ENCODE measurements at regions not wholly inside any gene's neighbourhood (a gene's known extent, or its start where the extent isn't known, plus 50 kb on each side); places are given as distances from the start of the nearest gene placed in this dataset.

GRCh38 chr4:125551466-125551865 lies 236.7 kb downstream of the FAT4 start:
- Histone ChIP-seq H4K20me1 (ENCODE audit: control insufficient read depth, insufficient read depth, low read depth, low read length) (no peaks in the 10 kb centered on the region), H3K4me2 (ENCODE audit: low read length) (no peak overlapping the region), H3K79me2 (ENCODE audit: control insufficient read depth, low read length) (no peaks in the 10 kb centered on the region), H3F3A (ENCODE audit: control insufficient read depth, insufficient read depth) (no peaks in the 10 kb centered on the region), H3K9me3 (ENCODE audit: control insufficient read depth, insufficient read depth, low read length) (no peaks in the 10 kb centered on the region; the same call in 1 of the 2 replicates), H3K27me3 (ENCODE audit: control insufficient read depth, low read length) (no peaks in the 10 kb centered on the region), H3K36me3 (ENCODE audit: control insufficient read depth, low read length) (no peaks in the 10 kb centered on the region), H3K4me3 (ENCODE audit: low read length) (no peak overlapping the region), H3K4me1 (ENCODE audit: control insufficient read depth, low read length) (no peaks in the 10 kb centered on the region), H3K9me2 (replicated peaks; ENCODE audit: control insufficient read depth, low read length) (no peaks in the 10 kb centered on the region), H3K27ac (ENCODE audit: low read depth, low read length) (no peak overlapping the region)
- TF ChIP-seq CTCF (IDR thresholded peaks at IDR 0.05; ENCODE audit: low read depth, low read length, poor library complexity, severe bottlenecking) (no peak), EZH2phosphoT487 (IDR thresholded peaks at IDR 0.05; ENCODE audit: borderline replicate concordance, low read length) (no peak)

GRCh38 chr4:125551967-125552366 lies 237.2 kb downstream of the FAT4 start:
- Histone ChIP-seq H3K9me3 (ENCODE audit: control insufficient read depth, insufficient read depth, low read length) (no peaks in the 10 kb centered on the region), H3K27ac (ENCODE audit: low read depth, low read length) (no peak overlapping the region), H3K79me2 (ENCODE audit: control insufficient read depth, low read length) (no peaks in the 10 kb centered on the region), H3K4me2 (ENCODE audit: low read length) (no peak overlapping the region), H3K36me3 (ENCODE audit: control insufficient read depth, low read length) (no peaks in the 10 kb centered on the region), H3K27me3 (ENCODE audit: control insufficient read depth, low read length) (no peaks in the 10 kb centered on the region), H3K4me1 (ENCODE audit: control insufficient read depth, low read length) (no peaks in the 10 kb centered on the region), H3K4me3 (ENCODE audit: low read length) (no peak overlapping the region), H3F3A (ENCODE audit: control insufficient read depth, insufficient read depth) (no peaks in the 10 kb centered on the region), H3K9me2 (replicated peaks; ENCODE audit: control insufficient read depth, low read length) (no peaks in the 10 kb centered on the region), H4K20me1 (ENCODE audit: control insufficient read depth, insufficient read depth, low read depth, low read length) (no peaks in the 10 kb centered on the region)
- TF ChIP-seq EZH2phosphoT487 (IDR thresholded peaks at IDR 0.05; ENCODE audit: borderline replicate concordance, low read length) (no peak), CTCF (IDR thresholded peaks at IDR 0.05; ENCODE audit: low read depth, low read length, poor library complexity, severe bottlenecking) (no peak)

- no peaks in the 10 kb centered on the region for H3K27me3 ChIP-seq (ENCODE audit: control insufficient read depth, low read length)
- no peaks in the 10 kb centered on the region for H3K79me2 ChIP-seq (ENCODE audit: control insufficient read depth, low read length)
- no peaks in the 10 kb centered on the region for H3K9me3 ChIP-seq (ENCODE audit: control insufficient read depth, insufficient read depth, low read length)
- no peaks in the 10 kb centered on the region for H3F3A ChIP-seq (ENCODE audit: control insufficient read depth, insufficient read depth)
- no peaks in the 10 kb centered on the region for H3K9me2 ChIP-seq (replicated peaks; ENCODE audit: control insufficient read depth, low read length)
- no peak overlapping the region for H3K4me3 ChIP-seq (ENCODE audit: low read length)
- H3K27ac ChIP-seq (ENCODE audit: low read depth, low read length), result no peak overlapping the region
- no peak overlapping the region for H3K4me2 ChIP-seq (ENCODE audit: low read length)
- H3K4me1 ChIP-seq (ENCODE audit: control insufficient read depth, low read length), result no peaks in the 10 kb centered on the region
- TF ChIP-seq EZH2phosphoT487 (IDR thresholded peaks at IDR 0.05; ENCODE audit: borderline replicate concordance, low read length) (no peak), CTCF (IDR thresholded peaks at IDR 0.05; ENCODE audit: low read depth, low read length, poor library complexity, severe bottlenecking) (no peak)
- no peaks in the 10 kb centered on the region for H3K36me3 ChIP-seq (ENCODE audit: control insufficient read depth, low read length)
- H4K20me1 ChIP-seq (ENCODE audit: control insufficient read depth, insufficient read depth, low read depth, low read length), result no peaks in the 10 kb centered on the region
Observed at GRCh38 chr4:125572601-125573000, 257.8 kb downstream of the FAT4 start.

- no peak overlapping the region for H3K4me2 ChIP-seq (ENCODE audit: low read length)
- H3K4me1 ChIP-seq (ENCODE audit: control insufficient read depth, low read length), result no peaks in the 10 kb centered on the region
- TF ChIP-seq CTCF (IDR thresholded peaks at IDR 0.05; ENCODE audit: low read depth, low read length, poor library complexity, severe bottlenecking) (no peak), EZH2phosphoT487 (IDR thresholded peaks at IDR 0.05; ENCODE audit: borderline replicate concordance, low read length) (no peak)
- H3K9me2 ChIP-seq (replicated peaks; ENCODE audit: control insufficient read depth, low read length), result no peaks in the 10 kb centered on the region
- H3K27me3 ChIP-seq (ENCODE audit: control insufficient read depth, low read length), result no peaks in the 10 kb centered on the region
- no peak overlapping the region for H3K4me3 ChIP-seq (ENCODE audit: low read length)
- no peaks in the 10 kb centered on the region for H3K9me3 ChIP-seq (ENCODE audit: control insufficient read depth, insufficient read depth, low read length)
- H3K36me3 ChIP-seq (ENCODE audit: control insufficient read depth, low read length), result no peaks in the 10 kb centered on the region
- H3K27ac ChIP-seq (ENCODE audit: low read depth, low read length), result no peak overlapping the region
- no peaks in the 10 kb centered on the region for H3F3A ChIP-seq (ENCODE audit: control insufficient read depth, insufficient read depth)
- no peaks in the 10 kb centered on the region for H3K79me2 ChIP-seq (ENCODE audit: control insufficient read depth, low read length)
- no peaks in the 10 kb centered on the region for H4K20me1 ChIP-seq (ENCODE audit: control insufficient read depth, insufficient read depth, low read depth, low read length)
Observed at GRCh38 chr4:125573368-125573767, 258.6 kb downstream of the FAT4 start.
